Mammary epithelial cell (primary cell): ENCODE measurements at regions not wholly inside any gene's neighbourhood (a gene's known extent, or its start where the extent isn't known, plus 50 kb on each side); places are given as distances from the start of the nearest gene placed in this dataset.

Experiments used
- CTCF ChIP-seq, 2 donors: IDR thresholded peaks in 1 of 2; conservative IDR thresholded peaks in 1 of 2; 2 replicates each; pipeline ENCODE4 v1.5.1; 2011 to 2012; ENCODE audit warnings: inconsistent platforms in 2 of 2, low read length in 2 of 2, mild to moderate bottlenecking in 2 of 2, control low read depth in 1 of 2, low read depth in 1 of 2; ENCODE audit not compliant: insufficient read depth in 1 of 2; ENCODE audit errors: extremely low read depth in 1 of 2
- EZH2 ChIP-seq: IDR thresholded peaks from 2 replicates; pipeline ENCODE4 v1.6.1; 2012; ENCODE audit warnings: low read length, inconsistent platforms, borderline replicate concordance

DNA sequence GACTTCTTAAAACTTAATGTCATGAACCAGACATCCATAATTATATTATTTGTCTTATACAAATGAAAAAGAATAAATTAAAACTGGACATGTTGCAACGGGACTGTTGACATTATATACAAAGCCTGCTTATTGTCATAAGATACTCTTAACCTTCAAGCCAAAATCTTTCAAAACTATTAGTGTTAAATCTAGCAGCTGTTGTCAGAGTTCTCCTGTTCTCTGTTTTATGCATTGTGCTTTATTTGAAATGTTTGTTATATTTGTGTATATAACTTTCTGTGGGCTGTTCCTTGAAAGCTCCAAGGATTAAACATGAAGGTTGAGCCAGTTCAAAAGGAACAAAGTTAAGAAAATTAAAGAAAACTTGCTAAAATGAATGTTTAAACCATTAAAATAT, 335.5 kb upstream of the NT5C1B start:
- TF ChIP-seq CTCF (conservative IDR thresholded peaks at IDR 0.05 in 1 of 2, IDR thresholded peaks at IDR 0.05 in 1 of 2; ENCODE audit: extremely low read depth in 1 of 2, insufficient read depth in 1 of 2, low read depth in 1 of 2, low read length in 2 of 2) (no peak), EZH2 (no peak)
